Heart left ventricle (tissue), 16 donors: ENCODE measurements at regions not wholly inside any gene's neighbourhood (a gene's known extent, or its start where the extent isn't known, plus 50 kb on each side); places are given as distances from the start of the nearest gene placed in this dataset.
A peak's percentile ranks its signal among the peaks of the same experiment; 100 is the strongest.

Experiments used
- ATAC-seq, 4 donors: fragments of 200-7000 bp; cut with Tn5 transposase; one replicate each; pipeline ENCODE4 v1.9.1; 2020 to 2022; ENCODE audit warnings: moderate library complexity in 4 of 4, mild to moderate bottlenecking in 3 of 4, moderate number of reproducible peaks in 1 of 4
- DNase-seq, 5 donors: peaks; one replicate each; pipeline ENCODE4 v3.0.0-alpha.2; 2020
- H3K27ac ChIP-seq, 12 donors: fragments of 200-600 bp; sonication (generic) in 4 of 12; one replicate each; pipeline versions ENCODE4 v1.5.0 to v1.8.0; 2016 to 2022; ENCODE audit warnings: mild to moderate bottlenecking in 2 of 12
- H3K27me3 ChIP-seq, 9 donors: fragments of 200-600 bp; sonication (generic) in 2 of 9; one replicate each; pipeline versions ENCODE4 v1.5.1 to v1.8.0; 2016 to 2022; ENCODE audit warnings: mild to moderate bottlenecking in 3 of 9
- H3K36me3 ChIP-seq, 9 donors: fragments of 200-600 bp; sonication (generic) in 2 of 9; one replicate each; pipeline versions ENCODE4 v1.5.0 to v1.8.0; 2018 to 2022; ENCODE audit warnings: mild to moderate bottlenecking in 2 of 9
- H3K4me1 ChIP-seq, 12 donors: fragments of 200-600 bp; sonication (generic) in 4 of 12; one replicate each; pipeline versions ENCODE4 v1.5.0 to v1.8.0; 2016 to 2022; ENCODE audit warnings: mild to moderate bottlenecking in 3 of 12
- H3K4me3 ChIP-seq, 12 donors: fragments of 200-600 bp; sonication (generic) in 4 of 12; one replicate each; pipeline versions ENCODE4 v1.5.0 to v1.8.0; 2017 to 2022; ENCODE audit warnings: mild to moderate bottlenecking in 9 of 12, moderate library complexity in 4 of 12
- H3K9me3 ChIP-seq, 12 donors: fragments of 200-600 bp; sonication (generic) in 4 of 12; one replicate each; pipeline versions ENCODE4 v1.5.0 to v1.8.0; 2016 to 2022; ENCODE audit warnings: mild to moderate bottlenecking in 1 of 12
- POLR2A ChIP-seq, 2 donors: fragments of 450-650 bp; IDR thresholded peaks; one replicate each; pipeline ENCODE4 v1.6.1; 2017; ENCODE audit warnings: antibody characterized with exemption in 2 of 2, mild to moderate bottlenecking in 2 of 2, moderate library complexity in 2 of 2
- WGBS, 4 donors: extraction: QIAGEN DNeasy Blood & Tissue Kit in 2 of 4; methylation state at CpG; one replicate each; pipeline versions ENCODE4 v1.1.5 to v1.1.7; 2013 to 2018; 5-methylcytosine and 5-hydroxymethylcytosine counted together
- intact Hi-C, 10 donors: fragments of 100-400 bp; cut with DNase I; formaldehyde crosslinking; loops; one replicate each; pipeline versions ENCODE4 v1.11.1 to v1.14.2; 2022
- TF ChIP-seq, protein P1 (sequence below), 12 donors: fragments of 200-600 bp; sonication (generic) in 4 of 12; IDR thresholded peaks; one replicate each; pipeline versions ENCODE4 v1.5.0 to v1.8.0; 2018 to 2022; ENCODE audit warnings: antibody characterized with exemption in 12 of 12, mild to moderate bottlenecking in 5 of 12
- donor health status: ischemic (EF 13 %, LVEDD 7.1; RV severe dilation, severe dysfunction).
- donor health status: healthy with polysubstance abuse.
- donor health status: DM: no; HTN: yes; CAD: no.
- donor health status: DM: no; HTN: no; CAD: no.
- donor health status: ischemic (EF 25% LVEDD 6.9; RV normal size, moderate dysfunction).
- donor health status: ischemic (EF 25% LVEDD 5.7; RV mildly dilated, moderate dysfunction).
- donor health status: healthy.
- donor health status: DM: yes; HTN: yes; CAD: no.
- donor health status: ischemic (EF 35%, LVEDD 5.7; RV mildly dilated, moderate dysfunction).
- donor health status: nonischemic (EF 11% LVEDD 7.7; RV severe dilation, severe dysfunction).
- donor health status: DM: yes; HTN: yes; CAD: no.
- donor health status: PGD.
- donor health status: ischemic (EF 29% LVEDD 5.4; RV normal size, mild dysfunction).
- donor health status: nonischemic (EF 23%, LVEDD 6.1; RV moderate dilation, normal function).

DNA sequence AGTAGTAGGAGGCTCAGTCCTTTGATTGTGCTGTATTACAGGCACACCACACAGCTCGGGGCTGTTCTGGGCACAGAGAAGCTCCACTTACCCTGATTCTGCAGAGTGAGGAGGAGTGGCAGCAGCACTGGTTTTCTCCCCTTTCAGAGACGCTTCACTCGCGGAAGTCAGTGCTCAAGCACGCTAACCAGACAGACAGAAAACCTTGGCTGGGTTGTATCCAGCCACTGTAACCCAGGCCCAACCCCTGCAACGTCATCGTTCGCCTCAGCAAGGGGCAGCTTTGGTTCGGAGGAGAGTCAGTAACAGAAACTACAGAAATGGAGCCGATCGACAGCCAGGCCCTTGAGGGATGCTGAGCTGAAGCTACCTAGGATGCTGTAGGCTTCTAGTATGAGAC, 171.0 kb downstream of the SLC16A9 start:
- no peaks in the 10 kb centered on the region for H3K27me3 ChIP-seq
- no peaks in the 10 kb centered on the region for H3K36me3 ChIP-seq
- DNase-seq, result no peak
- no peak overlapping the region for H3K4me3 ChIP-seq
- H3K9me3 ChIP-seq, result no peaks in the 10 kb centered on the region
- ATAC-seq, result no peak
- TF ChIP-seq, protein P1, sequence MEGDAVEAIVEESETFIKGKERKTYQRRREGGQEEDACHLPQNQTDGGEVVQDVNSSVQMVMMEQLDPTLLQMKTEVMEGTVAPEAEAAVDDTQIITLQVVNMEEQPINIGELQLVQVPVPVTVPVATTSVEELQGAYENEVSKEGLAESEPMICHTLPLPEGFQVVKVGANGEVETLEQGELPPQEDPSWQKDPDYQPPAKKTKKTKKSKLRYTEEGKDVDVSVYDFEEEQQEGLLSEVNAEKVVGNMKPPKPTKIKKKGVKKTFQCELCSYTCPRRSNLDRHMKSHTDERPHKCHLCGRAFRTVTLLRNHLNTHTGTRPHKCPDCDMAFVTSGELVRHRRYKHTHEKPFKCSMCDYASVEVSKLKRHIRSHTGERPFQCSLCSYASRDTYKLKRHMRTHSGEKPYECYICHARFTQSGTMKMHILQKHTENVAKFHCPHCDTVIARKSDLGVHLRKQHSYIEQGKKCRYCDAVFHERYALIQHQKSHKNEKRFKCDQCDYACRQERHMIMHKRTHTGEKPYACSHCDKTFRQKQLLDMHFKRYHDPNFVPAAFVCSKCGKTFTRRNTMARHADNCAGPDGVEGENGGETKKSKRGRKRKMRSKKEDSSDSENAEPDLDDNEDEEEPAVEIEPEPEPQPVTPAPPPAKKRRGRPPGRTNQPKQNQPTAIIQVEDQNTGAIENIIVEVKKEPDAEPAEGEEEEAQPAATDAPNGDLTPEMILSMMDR (IDR thresholded peaks at IDR 0.05), result no peak
- no peak for TF ChIP-seq POLR2A (IDR thresholded peaks at IDR 0.05)
- H3K4me1 ChIP-seq, result peaks cover 0 to 28% (median 11%) of the 10 kb centered on the region in 12 donors
- intact Hi-C loops, result no loop called here
- H3K27ac ChIP-seq, result peak overlapping the region in 6 of 12 donors; percentile 22 to 94 (median 76)
- 85 to 91% (median 90%) methylated on average over 7 to 11 of the region's 11 CpGs for WGBS, 4 donors

DNA sequence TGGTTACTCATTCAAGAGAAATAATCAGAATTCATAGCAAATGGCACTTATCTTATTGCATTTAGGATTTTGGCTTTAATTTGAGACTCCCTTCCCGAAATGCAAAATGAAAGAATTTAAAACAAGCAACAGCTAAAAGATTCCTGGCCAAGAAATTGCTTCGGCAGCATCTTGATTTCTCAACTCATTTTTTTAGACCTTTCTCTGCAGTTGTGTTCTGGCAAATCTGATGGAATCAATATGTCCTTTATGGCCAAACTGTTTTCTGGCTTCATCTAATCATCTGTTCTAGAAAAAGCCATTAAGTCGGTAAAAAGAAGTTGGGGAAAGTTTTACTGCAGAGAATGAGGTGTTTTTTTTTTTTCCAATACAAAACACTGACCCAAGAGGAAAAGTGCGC, 172.1 kb downstream of the SLC16A9 start:
- TF ChIP-seq, protein P1 (IDR thresholded peaks at IDR 0.05), result no peak
- no peak for TF ChIP-seq POLR2A (IDR thresholded peaks at IDR 0.05)
- 68 to 79% (median 76%) methylated on average over 4 of the region's 4 CpGs for WGBS, 4 donors
- Histone ChIP-seq H3K4me3 (no peak overlapping the region), H3K4me1 (peaks cover 0 to 28% (median 11%) of the 10 kb centered on the region in 12 donors), H3K27me3 (no peaks in the 10 kb centered on the region), H3K9me3 (no peaks in the 10 kb centered on the region), H3K27ac (peak overlapping the region in 10 of 12 donors; percentile 13 to 94 (median 72)), H3K36me3 (no peaks in the 10 kb centered on the region)
- DNase-seq (no peak), ATAC-seq (no peak)
- intact Hi-C loops, result no loop called here

DNA sequence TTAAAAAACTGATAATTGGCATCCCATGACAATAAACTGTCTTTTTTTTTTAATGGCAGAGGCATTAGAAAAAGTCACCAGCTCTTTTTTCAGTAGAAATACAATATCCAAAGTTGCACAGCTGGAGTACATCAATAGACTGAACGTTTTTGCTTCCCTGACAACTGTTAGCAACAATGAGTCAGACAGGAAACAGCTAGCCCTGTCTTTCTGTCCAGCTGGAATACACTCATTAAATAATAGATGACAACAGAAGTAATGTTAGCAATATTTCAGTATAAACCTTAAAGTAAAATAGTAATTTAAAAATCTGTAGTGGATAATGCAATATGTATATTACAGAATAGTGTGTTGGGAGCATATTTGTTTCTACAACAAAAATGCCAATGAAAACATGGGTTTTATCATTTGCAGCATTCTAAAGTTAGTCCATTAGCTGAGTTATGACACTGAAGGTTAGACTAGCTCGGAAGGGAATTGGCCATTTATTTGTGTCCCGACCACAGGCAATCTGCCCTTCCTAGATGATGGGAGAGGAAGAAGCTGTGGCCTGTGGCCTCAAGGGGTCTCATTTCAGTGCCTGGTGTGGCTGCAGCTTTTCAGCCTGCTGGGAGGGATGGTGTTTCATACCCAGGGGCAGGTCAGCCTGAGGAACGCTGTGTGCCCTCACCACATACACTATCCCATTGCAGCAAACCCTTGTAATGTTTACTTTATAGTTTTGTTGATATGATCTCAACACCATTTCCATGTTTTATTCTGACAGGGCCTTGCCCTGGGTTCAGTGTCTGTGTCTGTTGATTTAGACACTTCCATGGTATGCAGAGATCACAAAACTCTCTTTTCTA, 173.3 kb downstream of the SLC16A9 start:
- Histone ChIP-seq H3K27ac (peak overlapping the region; percentile 59 to 94 (median 72)), H3K4me3 (no peak overlapping the region), H3K9me3 (no peaks in the 10 kb centered on the region), H3K36me3 (no peaks in the 10 kb centered on the region), H3K4me1 (peaks cover 0 to 28% (median 11%) of the 10 kb centered on the region in 12 donors), H3K27me3 (no peaks in the 10 kb centered on the region)
- 24 to 40% (median 35%) methylated on average over 4 of the region's 4 CpGs for WGBS, 4 donors
- ATAC-seq, result peak; percentile 80 to 99 (median 90)
- intact Hi-C loops, result no loop called here
- DNase-seq, result peak in 3 of 5 donors; percentile 25 to 61 (median 41)
- no peak for TF ChIP-seq POLR2A (IDR thresholded peaks at IDR 0.05)
- TF ChIP-seq, protein P1 (IDR thresholded peaks at IDR 0.05), result no peak

DNA sequence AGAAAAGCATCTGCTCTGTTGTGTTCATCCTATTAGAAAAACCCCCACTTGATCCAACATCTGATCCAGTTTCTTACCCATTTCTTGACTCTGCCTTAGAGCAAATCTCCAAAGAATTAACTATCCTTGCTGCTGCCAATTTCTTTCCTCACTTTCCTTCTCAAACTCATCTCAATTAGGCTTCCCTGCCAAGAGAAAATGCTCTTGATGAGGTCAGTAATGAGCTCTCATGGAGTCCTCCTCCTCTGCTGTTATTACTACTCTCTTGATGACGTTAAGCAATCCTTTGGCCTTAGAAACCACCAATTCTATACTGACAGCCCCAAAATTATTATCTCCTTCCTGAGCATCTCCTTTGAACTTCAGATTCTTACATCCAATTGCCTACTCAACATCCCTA, 162.0 kb upstream of the FAM13C start:
- ATAC-seq, result peak in 2 of 4 donors; percentile 51 to 59
- intact Hi-C loops, result loop anchor here in 1 of 10 donors (10.0 kb wide), 1 partner anchor 50 kb away; no protein-coding TSS in a partner anchor
- WGBS, 4 donors, result 2 to 63% (median 26%) methylated on average over 1 of the region's 1 CpG
- DNase-seq, result no peak
- H3K36me3 ChIP-seq, result no peaks in the 10 kb centered on the region
- H3K4me3 ChIP-seq, result no peak overlapping the region
- H3K27ac ChIP-seq, result peak overlapping the region in 6 of 12 donors; percentile 4 to 68 (median 53)
- TF ChIP-seq, protein P1 (IDR thresholded peaks at IDR 0.05), result no peak
- no peak for TF ChIP-seq POLR2A (IDR thresholded peaks at IDR 0.05)
- peaks cover 0 to 13% (median 0%) of the 10 kb centered on the region in 12 donors for H3K4me1 ChIP-seq
- no peaks in the 10 kb centered on the region for H3K27me3 ChIP-seq
- no peaks in the 10 kb centered on the region for H3K9me3 ChIP-seq
